Prostate gland (tissue), 2 donors: ENCODE measurements at regions not wholly inside any gene's neighbourhood (a gene's known extent, or its start where the extent isn't known, plus 50 kb on each side); places are given as distances from the start of the nearest gene placed in this dataset. TPM values are rescaled to one million over a fixed set of nuclear protein-coding genes. Genes with fewer than 3 reads are reported as not detected.

Experiments used
- DNase-seq: peaks from one replicate; pipeline ENCODE4 v3.0.0-alpha.2; 2019; ENCODE audit warnings: low spot score
- H3K27ac ChIP-seq, 2 donors: fragments of 200-600 bp; sonication (generic); 2 replicates each; pipeline ENCODE4 v1.5.1; 2017 to 2019
- H3K27me3 ChIP-seq: fragments of 200-600 bp; sonication (generic); replicated peaks from 2 replicates; pipeline ENCODE4 v1.5.1; 2019; ENCODE audit not compliant: insufficient read depth
- H3K36me3 ChIP-seq, 2 donors: fragments of 200-600 bp; sonication (generic); 1 replicate in 1 of 2; 2 replicates in 1 of 2; pipeline versions ENCODE4 v1.5.1 to v1.8.1; 2017 to 2019
- H3K4me1 ChIP-seq: fragments of 200-600 bp; sonication (generic); replicated peaks from 2 replicates; pipeline ENCODE4 v1.5.1; 2019
- H3K4me3 ChIP-seq, 2 donors: fragments of 200-600 bp; sonication (generic); 2 replicates each; pipeline ENCODE4 v1.5.1; 2017 to 2019
- H3K9me3 ChIP-seq: fragments of 200-600 bp; sonication (generic); 2 replicates; pipeline ENCODE4 v1.5.1; 2017
- CTCF ChIP-seq, 4 experiments: fragments of 200-600 bp in 2 of 4; fragments of 450-650 bp in 2 of 4; sonication (generic) in 2 of 4; IDR thresholded peaks; 1 replicate in 3 of 4; 2 replicates in 1 of 4; pipeline ENCODE4 v1.5.1; 2016 to 2019; ENCODE audit warnings: antibody characterized with exemption in 4 of 4, mild to moderate bottlenecking in 2 of 4, moderate library complexity in 2 of 4
- POLR2A ChIP-seq: fragments of 450-650 bp; IDR thresholded peaks from one replicate; pipeline ENCODE4 v1.6.1; 2016; ENCODE audit warnings: antibody characterized with exemption, mild to moderate bottlenecking
- POLR2AphosphoS5 ChIP-seq: sonication (generic); formaldehyde crosslinking; IDR thresholded peaks from one replicate; pipeline ENCODE4 v1.6.1; 2017; ENCODE audit warnings: antibody characterized with exemption
- intact Hi-C: fragments of 100-400 bp; cut with DNase I; formaldehyde crosslinking; loops from one replicate; pipeline ENCODE4 v1.14.2; 2022
- microRNA counts, 2 donors: library from miRNA; unstranded; fragments of <30 nt; microRNA quantifications; one replicate each; lab custom pipeline; 2016 to 2017
- microRNA-seq: library from miRNA; unstranded; fragments of <30 nt; microRNA quantifications from one replicate; pipeline ENCODE4, GENCODE V29; 2016

GRCh38 chr1:97976801-97977200 lies 56.0 kb upstream of the DPYD start:
- H3K27me3 ChIP-seq = no peaks in the 10 kb centered on the region

More at GRCh38 chr1:97976801-97977200, 56.0 kb upstream of the DPYD start:
- H3K36me3 ChIP-seq = no peaks in the 10 kb centered on the region
- no peak for TF ChIP-seq POLR2A
- no peak for TF ChIP-seq CTCF (IDR thresholded peaks at IDR 0.05)
- no peak for TF ChIP-seq POLR2AphosphoS5
- no peak overlapping the region for H3K27ac ChIP-seq
- no peaks in the 10 kb centered on the region for H3K4me1 ChIP-seq
- no peaks in the 10 kb centered on the region for H3K9me3 ChIP-seq
- intact Hi-C loops = no loop called here
- DNase-seq = no peak
- H3K4me3 ChIP-seq = no peak overlapping the region

MicroRNAs in the stretch of these regions (microRNA counts, 767-probe panel; counts per million panel counts)
- microRNA hsa-miR-137 (lab: Ali Mortazavi, UCI) (431 to 927 counts per million in 2 donors), microRNA hsa-miR-2682-5p (lab: Ali Mortazavi, UCI) (1,784 to 3,073 counts per million in 2 donors)

Small RNAs in the stretch of these regions (microRNA-seq; reads per million reads assigned to microRNA genes)
- gene MIR2682 = not detected
